ENCODE measurements at regions not wholly inside any gene's neighbourhood (a gene's known extent, or its start where the extent isn't known, plus 50 kb on each side); places are given as distances from the start of the nearest gene placed in this dataset.

GRCh38 chr6:81465859-81466258 is 286.6 kb downstream of the TENT5A start:
- Histone ChIP-seq H3K4me2 (replicated peaks; ENCODE audit: extremely low read depth, low read length, poor library complexity, severe bottlenecking) (no peak overlapping the region), H3K4me1 (ENCODE audit: control insufficient read depth in 1 of 2, insufficient read depth in 2 of 2, low read length in 2 of 2) (no peaks in the 10 kb centered on the region), H3K79me2 (ENCODE audit: insufficient read depth, low read length) (no peaks in the 10 kb centered on the region), H3K27ac (ENCODE audit: low read depth in 1 of 2, low read length in 2 of 2) (no peak overlapping the region), H3K9ac (ENCODE audit: insufficient read depth, low read length, poor library complexity, severe bottlenecking) (no peak overlapping the region), H3K36me3 (replicated peaks in 1 of 2; ENCODE audit: control insufficient read depth in 1 of 2, insufficient read depth in 2 of 2, low read length in 2 of 2) (no peaks in the 10 kb centered on the region), H4K20me1 (ENCODE audit: insufficient read depth, low read length) (no peaks in the 10 kb centered on the region), H2AFZ (ENCODE audit: insufficient read depth, low read depth, low read length, poor library complexity, severe bottlenecking) (no peak overlapping the region), H3K27me3 (ENCODE audit: control insufficient read depth in 2 of 2, insufficient read depth in 2 of 2, low read length in 2 of 2) (no peaks in the 10 kb centered on the region), H3K9me3 (replicated peaks in 1 of 2; ENCODE audit: control insufficient read depth in 1 of 2, insufficient read depth in 1 of 2, low read length in 2 of 2) (no peaks in the 10 kb centered on the region), H3K4me3 (replicated peaks in 1 of 3; ENCODE audit: low read depth in 2 of 3, low read length in 3 of 3) (no peak overlapping the region)
- no peak for DNase-seq
- peaks cover 0 to 14% (median 6%) of the 10 kb centered on the region in 7 donors for H3K9me3 Mint-ChIP-seq
- H3K36me3 Mint-ChIP-seq, result no peaks in the 10 kb centered on the region
- peak; percentile 37 for TF ChIP-seq CTCF (IDR thresholded peaks at IDR 0.05)
- H3K4me1 Mint-ChIP-seq, result no peaks in the 10 kb centered on the region
- intact Hi-C loops (cut with micrococcal nuclease), result no loop called here
- H3K27me3 Mint-ChIP-seq (ENCODE audit: low read depth in 3 of 3), result peaks cover 0 to 5% (median 4%) of the 10 kb centered on the region in 3 donors
- H3K27ac Mint-ChIP-seq, result no peak overlapping the region
- no peak overlapping the region for H3K4me3 Mint-ChIP-seq

- Mint-ChIP-seq H3K36me3 (no peaks in the 10 kb centered on the region), H3K27ac (no peak overlapping the region), H3K4me1 (no peaks in the 10 kb centered on the region), H3K27me3 (ENCODE audit: low read depth in 3 of 3) (peaks cover 0 to 1% (median 0%) of the 10 kb centered on the region in 3 donors), H3K9me3 (peaks cover 0 to 2% (median 0%) of the 10 kb centered on the region in 7 donors), H3K4me3 (no peak overlapping the region)
- intact Hi-C loops (cut with micrococcal nuclease), result no loop called here
- Histone ChIP-seq H3K4me3 (replicated peaks in 1 of 3; ENCODE audit: low read depth in 2 of 3, low read length in 3 of 3) (no peak overlapping the region), H2AFZ (ENCODE audit: insufficient read depth, low read depth, low read length, poor library complexity, severe bottlenecking) (no peak overlapping the region), H3K9me3 (replicated peaks in 1 of 2; ENCODE audit: control insufficient read depth in 1 of 2, insufficient read depth in 1 of 2, low read length in 2 of 2) (no peaks in the 10 kb centered on the region), H3K9ac (ENCODE audit: insufficient read depth, low read length, poor library complexity, severe bottlenecking) (no peak overlapping the region), H3K79me2 (ENCODE audit: insufficient read depth, low read length) (no peaks in the 10 kb centered on the region), H3K4me2 (replicated peaks; ENCODE audit: extremely low read depth, low read length, poor library complexity, severe bottlenecking) (no peak overlapping the region), H3K27ac (ENCODE audit: low read depth in 1 of 2, low read length in 2 of 2) (no peak overlapping the region), H3K36me3 (replicated peaks in 1 of 2; ENCODE audit: control insufficient read depth in 1 of 2, insufficient read depth in 2 of 2, low read length in 2 of 2) (no peaks in the 10 kb centered on the region), H3K4me1 (ENCODE audit: control insufficient read depth in 1 of 2, insufficient read depth in 2 of 2, low read length in 2 of 2) (no peaks in the 10 kb centered on the region), H3K27me3 (ENCODE audit: control insufficient read depth in 2 of 2, insufficient read depth in 2 of 2, low read length in 2 of 2) (no peaks in the 10 kb centered on the region), H4K20me1 (ENCODE audit: insufficient read depth, low read length) (no peaks in the 10 kb centered on the region)
- DNase-seq, result no peak
- no CpG with 5 or more reads among the region's 2 CpGs for WGBS (ENCODE audit: insufficient coverage)
- TF ChIP-seq CTCF (IDR thresholded peaks at IDR 0.05), result no peak
Observed at GRCh38 chr6:81456416-81456815, 296.1 kb downstream of the TENT5A start.

All from CD14-positive monocyte (primary cell).